HG03342 (cell line): ENCODE measurements at regions not wholly inside any gene's neighbourhood (a gene's known extent, or its start where the extent isn't known, plus 50 kb on each side); places are given as distances from the start of the nearest gene placed in this dataset.
"Not testable (repeated sequence)": the region's sequence is repeated elsewhere in the genome, so short reads cannot be mapped to it uniquely, and the experiment has no call there.

Experiments
- ATAC-seq: cut with Tn5 transposase; IDR thresholded peaks from one replicate; pipeline ENCODE4 v1.9.1; 2021; ENCODE audit warnings: mild to moderate bottlenecking, moderate library complexity; ENCODE audit not compliant: unreplicated experiment

DNA sequence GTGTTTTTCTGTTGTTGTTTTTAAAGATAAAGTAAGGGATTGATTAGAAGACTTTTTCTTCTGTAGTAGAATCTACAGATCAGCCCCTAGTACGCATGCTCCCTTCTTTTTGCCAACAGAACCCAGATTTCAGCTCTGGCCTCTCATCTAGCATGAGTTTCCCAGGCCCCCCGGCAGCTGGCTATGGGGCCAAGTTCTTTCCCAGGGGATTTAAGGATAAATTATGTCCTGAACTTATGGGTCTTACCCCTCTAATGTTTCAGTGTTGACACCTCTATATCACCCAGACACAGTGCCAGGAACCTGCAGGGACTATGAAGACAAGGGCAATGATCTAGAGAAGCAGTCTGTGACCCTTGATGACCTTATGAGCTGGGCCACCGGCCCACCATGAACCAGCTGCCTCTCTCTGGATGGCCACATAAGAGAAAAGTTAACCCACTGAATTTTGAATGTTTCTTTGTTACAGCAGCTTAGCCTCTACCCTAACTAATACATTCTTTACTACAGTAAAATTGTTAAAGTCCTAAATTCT, 150.5 kb downstream of the UNC5CL start:
- no peak for ATAC-seq

DNA sequence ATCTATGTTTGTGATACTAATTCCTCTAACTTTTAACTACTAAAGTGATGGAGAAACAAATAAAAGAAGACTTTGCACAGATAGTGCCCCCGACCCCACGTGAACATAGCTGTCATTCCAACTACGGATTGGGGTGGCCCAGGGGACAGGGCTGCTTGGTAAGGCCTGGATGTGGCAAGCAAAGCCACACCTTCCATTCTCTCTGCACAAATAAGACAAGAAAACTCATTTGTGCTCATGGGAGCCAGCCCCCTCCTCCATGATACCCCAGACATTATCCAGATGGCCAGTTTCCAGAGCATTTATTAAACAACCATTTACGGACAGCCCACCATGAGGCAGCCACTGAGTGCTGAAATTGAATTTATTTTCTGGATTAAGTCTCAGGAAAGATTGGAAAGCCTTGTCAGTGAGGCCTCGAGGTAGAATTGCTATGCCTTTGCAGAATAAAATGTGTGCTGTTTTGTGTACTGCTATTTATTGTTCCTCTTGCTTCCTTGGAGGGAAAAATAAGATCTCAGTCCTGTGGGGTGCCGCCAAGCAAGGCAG, 151.2 kb downstream of the UNC5CL start:
- ATAC-seq: no peak

DNA sequence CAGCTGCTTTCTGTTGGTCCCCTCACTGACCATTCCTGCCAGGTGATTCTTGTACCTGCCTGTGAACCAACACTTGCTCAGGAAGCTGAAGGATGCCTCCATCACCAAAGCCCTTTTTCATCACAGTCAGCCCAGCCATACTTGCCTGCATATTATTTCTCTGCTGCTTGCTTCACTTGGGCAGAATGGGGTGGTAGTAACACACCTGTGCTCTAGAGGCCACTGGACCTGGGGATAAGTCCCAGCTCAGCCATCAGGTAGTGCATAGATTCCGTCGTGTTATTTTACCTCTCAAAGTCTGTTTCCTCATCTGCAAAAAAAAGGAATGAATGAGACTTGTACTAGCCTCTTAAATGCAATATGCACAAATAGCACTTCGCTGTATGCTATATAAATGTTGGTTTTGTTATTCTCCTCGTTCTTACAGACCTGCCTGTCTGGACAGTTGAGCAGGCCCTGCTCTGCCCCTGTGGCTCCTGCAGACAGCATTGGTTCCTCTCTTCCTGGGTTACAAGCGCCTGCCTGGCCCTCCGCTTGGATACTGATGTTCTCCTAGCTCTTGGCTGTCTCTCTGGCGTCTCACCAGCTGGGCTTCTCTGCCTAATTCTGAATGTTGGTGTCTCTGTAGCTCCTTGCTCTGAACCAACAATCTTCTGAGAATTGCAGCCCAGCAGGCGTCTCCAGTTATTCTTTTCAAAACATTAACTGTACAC, 151.8 kb downstream of the UNC5CL start:
- no peak for ATAC-seq

DNA sequence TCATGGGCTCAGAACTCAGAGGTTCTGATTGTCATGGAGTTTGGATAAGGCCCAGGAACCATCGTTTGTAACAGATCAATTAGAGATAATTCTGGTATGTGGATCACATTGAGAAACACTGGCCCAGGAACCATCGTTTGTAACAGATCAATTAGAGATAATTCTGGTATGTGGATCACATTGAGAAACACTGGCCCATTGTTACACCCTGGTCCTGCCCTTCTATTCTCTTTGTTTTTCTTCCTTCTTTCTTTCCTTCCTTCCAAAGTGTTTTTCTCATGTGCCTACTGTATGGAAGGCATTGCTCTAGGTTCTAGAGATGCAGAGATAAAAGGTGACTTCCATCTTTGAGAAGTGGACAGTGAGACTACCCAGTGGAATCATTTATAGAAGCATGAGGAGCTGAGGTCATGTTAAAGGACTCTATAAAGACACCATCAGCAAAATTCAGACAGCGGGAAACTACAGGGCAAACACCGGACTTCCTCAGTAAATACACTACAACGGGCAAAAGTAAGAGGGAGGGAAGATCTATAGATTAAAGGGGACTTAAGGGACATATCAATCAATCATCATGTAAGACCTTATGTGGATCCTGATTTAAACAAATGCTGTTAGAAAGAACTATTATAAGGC, 153.8 kb downstream of the UNC5CL start:
- ATAC-seq: no peak

DNA sequence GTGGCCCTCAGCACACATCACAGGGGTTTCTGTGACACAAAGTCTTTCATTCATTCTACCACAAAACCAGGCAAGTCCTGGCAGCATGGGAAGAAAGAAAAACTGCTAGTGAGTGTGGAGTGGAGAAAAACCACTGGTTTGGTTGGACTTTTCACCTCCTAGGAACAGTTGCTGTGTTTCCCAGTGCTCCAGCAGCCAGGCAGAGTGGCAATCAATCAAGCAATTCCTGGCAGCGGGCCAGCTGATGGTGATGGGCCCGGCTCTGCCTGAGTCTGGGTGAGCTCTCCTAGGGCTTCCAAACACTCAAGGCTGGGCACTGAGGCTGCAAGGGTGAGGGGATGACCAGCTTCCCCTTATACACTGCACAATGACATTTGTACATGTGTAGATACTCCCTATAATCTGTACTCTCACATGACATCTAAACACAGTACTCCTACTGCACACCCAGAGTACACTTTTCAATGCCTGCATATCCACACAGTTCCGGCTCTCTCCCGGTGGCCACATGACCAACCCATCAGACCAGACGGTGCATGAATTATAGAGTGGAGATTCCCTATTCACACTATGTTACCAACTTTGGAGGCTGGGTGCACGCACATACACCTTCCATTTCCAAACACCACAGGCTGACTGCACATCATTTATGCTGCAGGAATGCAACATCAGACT, 156.6 kb downstream of the UNC5CL start:
- ATAC-seq: no peak

DNA sequence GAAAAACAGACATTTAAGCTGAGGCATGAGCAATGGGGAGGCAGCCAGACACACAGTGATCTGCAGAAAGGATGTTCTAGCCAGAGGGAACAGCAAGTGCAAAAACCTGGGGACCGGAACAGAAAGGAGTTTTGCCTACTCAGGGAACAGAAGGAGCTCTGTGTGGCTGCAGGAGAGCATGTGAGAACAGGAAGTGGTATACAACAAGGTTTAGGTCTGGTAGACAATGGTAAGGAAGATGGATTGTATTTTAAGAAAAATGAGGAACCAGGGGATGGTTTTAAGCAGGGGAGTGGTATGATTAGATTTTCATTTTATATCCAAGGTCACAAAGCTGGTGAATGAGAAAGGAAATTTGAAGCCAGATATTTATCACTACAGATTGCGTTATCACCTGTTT, 157.5 kb downstream of the UNC5CL start:
- no peak for ATAC-seq

DNA sequence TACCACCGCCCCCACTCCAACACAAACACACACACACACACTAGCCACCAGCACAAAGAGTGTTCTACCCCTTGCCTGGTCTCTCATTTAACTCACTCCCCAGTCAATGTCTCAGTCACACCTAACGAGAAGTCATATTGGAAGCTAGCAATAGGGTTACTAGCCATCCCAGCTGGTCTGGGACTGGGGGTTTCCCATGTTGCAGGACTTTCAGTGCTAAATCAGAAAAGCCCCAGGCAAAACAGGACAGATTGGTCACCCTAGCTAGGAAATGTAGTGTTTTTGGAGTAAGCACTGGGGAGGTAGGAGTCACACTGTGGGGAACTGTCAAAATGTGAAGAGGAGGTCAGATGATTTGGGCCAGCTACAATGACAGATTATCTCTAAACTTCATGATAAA, 158.1 kb downstream of the UNC5CL start:
- no peak for ATAC-seq

DNA sequence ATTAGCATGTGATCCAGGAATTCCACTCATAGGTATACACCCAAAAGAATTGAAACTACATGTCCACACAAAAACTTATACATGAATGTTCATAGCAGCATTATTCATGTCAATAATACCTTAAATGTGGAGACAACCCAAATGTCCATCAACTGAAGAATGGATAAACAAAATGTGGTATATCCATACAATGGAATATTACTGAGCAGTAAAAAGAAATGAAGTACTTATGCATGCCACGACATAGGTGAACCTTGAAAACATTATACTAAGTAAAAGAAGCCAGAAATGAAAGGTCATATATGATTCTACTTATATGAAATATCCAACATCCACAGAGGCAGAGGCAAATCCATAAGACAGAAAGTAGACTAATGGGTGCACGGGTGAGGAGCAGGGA, 159.9 kb downstream of the UNC5CL start:
- ATAC-seq: no peak

DNA sequence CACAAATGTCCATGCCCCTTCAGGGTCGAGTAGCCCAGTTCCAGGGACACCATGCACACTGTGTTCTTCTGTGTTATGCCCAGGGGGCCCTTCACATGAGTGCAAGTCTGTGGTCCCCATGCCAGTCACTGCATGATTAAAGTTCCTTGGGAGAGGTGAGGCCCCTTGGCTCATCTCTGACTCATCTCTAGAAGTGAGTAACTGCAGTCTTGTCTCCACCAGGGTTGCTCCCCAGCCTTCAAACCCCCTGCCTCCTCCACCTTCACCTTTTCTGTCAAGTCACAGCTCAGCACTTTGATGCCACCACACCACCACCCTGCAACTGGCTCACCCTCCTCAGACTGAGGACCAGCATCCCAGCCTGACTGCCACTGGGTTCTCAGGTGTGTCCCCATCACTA, 161.7 kb downstream of the UNC5CL start:
- no peak for ATAC-seq

DNA sequence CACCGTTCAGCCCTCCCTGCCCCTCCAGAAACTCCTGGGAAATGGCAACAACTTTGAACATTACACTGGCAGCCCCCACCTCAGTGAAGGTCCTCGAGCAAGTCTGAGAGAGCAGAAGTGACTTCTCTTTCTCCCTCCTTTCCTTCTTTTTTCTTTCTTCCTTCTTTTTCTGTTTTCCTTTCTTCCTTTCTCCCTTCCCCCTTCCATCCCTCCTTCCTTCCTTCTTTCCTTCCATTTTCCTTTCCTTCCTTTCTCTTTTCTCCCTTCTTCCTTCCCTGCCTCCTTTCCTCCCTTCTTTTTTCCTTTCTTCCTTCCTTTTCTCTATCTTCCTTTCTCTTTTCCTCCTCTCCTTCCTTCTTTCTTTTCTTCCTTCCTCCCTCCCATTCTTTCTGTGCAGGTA, 162.7 kb downstream of the UNC5CL start:
- no peak for ATAC-seq

DNA sequence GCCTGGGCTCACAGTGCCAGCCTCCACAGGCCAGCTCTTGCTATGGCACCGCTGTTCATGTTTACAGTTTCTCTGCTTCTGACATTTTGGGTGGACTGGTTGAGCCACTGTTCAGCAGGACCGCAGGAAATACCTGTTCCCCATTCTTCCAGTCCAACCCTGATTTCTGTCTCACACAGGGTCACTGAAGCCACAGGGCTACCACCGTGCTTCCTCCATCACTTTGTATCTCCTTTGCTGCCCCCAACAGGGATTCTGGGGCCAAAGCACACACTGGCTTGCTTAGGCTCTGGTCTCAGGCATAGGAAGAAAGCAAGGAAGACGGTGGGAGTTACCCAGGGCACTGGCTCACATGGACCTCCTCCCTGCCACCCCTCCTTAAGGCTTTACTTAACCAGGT, 164.5 kb downstream of the UNC5CL start:
- ATAC-seq: no peak

DNA sequence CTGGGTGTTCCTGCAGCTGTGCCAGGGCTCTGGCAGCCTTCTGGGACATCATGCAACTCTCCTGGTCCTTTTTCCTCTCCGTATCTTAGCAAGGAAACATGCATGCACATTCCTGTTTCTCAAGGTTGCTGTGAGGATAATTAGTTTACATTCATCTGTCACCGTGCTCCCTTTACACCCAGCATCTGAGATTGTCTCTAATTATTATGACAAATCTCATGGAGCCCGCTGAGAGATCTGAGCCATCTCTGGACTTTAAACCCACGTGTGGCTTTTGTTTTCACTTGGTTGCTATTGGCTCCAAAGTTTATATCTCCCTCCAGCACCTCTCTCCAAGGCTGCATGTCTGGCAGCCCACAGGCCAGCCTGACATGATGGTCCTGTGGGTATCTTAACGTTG, 167.6 kb downstream of the UNC5CL start:
- ATAC-seq: no peak

DNA sequence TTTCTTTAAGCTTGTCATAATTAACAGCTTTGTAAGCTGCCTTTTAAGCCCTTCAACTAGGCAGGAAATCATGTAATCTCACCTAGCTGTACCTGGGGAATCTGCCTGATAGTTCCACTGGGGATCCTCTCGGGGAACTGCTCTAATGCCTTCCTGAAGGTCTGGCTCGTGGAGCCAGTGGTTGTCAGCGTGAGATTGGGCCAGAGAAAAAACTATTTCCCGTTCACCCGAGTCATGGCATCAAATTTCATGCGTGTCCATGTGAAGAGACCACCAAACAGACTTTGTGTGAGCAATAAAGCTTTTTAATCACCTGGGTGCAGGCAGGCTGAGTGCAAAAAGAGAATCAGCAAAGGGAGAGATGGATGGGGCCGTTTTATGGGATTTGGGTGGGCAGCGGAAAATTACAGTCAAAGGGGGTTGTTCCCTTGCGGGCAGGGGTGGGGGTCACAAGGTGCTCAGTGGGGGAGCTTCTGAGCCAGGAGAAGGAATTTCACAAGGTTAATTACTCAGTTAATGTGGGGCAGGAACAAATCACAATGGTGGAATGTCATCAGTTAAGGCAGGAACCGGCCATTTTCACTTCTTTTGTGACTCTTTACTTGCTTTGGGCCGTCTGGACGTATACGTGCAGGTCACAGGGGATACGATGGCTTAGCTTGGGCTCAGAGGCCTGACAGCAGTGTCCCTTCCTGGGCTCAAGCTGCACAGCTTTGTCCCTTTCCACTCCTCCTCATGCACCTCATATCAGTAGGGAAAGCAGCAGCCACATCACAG, 170.7 kb downstream of the UNC5CL start:
- not testable (repeated sequence) for ATAC-seq

DNA sequence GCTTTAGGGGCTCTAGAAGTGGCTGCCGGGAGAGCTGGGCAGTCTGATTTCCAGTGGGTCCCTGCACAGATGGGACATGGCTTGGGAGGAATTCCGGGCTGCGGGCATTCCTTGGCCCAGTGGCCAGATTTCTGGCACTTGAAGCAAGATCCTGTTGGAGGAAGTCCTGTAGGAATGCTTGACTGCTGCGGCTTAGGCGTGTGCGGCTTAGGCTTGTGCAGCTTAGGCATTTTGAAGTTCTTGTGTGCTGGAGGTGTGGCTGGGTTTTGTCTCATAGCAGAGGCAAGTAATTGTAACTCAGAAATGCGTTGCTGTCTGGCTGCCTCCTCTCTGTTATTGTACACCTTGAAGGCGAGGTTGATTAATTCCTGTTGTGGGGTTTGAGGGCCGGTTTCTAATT, 171.5 kb downstream of the UNC5CL start:
- not testable (repeated sequence) for ATAC-seq

DNA sequence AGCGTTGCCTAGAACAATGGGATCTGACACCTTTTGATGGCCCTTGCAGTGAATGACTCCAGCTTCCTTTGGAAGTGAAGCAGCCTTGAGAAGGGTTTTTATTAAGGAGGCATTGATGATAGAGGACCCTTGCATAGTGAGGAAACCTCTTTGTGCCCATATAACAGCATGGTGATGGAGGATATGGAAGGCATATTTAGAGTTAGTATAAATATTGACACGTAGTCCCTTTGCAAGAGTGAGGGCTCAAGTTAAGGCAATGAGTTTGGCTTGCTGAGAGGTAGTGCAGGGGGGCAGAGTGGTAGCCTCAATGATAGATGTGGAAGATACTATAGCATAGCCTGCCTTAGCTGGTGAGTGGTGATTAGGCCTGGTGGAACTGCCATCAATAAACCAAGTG, 173.8 kb downstream of the UNC5CL start:
- ATAC-seq: not testable (repeated sequence)

DNA sequence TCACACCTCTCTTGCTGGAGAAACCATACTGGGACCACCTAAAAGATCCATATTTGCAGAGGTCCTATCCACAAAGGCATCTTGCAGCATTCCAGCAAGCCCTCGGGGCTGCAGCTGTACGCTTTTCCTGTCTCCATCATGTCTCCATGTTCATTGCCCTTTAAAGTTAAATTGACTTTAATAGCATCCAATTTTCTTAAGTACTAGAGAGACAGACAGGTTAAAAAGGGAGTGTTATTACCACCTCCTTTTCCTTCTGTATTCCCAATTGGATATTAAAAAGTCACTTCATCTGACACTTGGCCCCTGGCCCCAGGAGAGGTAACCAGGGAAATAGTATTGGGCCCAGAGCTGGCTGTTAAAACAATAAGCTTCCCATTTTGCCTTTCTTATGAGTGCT, 178.6 kb downstream of the UNC5CL start:
- no peak for ATAC-seq

DNA sequence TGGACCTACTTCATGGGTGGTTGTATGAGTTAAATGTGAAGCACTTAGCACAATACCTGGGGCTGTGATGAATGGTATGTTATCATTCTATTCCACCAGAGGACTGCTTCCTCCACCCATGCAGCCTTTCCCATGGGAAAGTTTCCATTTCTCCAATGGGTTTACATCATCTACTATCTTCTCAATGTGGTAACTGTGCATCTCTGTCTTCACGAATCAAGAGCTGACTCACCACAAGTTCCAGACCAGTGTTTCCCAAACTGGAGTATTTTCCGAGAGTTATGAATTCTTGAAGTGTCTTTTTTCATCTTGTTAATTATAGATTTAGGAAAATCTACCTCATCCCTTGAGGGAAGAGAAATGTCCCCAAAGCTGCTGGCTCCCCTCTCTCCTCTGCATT, 182.8 kb downstream of the UNC5CL start:
- ATAC-seq: no peak

DNA sequence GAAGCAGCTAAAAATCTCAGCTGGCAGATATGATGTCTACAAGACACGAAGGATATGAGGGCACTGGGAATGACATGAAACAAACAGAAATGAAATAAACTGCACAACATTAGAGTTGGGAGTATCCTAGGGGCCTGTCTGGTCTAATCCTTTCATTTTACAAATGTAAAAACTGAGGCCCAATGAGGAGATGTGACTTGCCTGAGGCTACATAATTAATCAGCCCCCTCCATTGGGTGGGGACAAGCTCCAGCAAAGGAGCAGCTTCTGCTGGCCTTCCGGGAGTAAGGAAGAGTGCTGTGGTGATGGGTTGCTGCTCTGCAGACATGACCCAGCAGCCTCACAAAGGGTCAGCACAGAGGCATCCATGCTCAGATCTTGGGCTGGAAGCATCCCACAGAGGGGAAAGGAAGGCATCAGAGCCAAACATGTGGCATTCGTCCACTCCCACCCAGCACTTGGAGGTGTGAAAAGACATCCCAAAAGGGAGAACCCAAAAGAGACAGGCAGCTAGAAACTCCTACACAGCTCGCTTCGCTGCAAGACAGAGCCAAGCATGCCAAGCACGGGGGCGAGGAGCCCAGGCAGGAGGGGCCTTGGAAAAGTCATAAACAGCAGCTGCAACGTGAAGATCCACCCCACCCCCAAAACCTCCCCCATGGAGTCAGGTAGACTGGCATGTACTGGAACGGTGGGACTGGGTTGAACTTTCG, 183.7 kb downstream of the UNC5CL start:
- ATAC-seq: no peak

DNA sequence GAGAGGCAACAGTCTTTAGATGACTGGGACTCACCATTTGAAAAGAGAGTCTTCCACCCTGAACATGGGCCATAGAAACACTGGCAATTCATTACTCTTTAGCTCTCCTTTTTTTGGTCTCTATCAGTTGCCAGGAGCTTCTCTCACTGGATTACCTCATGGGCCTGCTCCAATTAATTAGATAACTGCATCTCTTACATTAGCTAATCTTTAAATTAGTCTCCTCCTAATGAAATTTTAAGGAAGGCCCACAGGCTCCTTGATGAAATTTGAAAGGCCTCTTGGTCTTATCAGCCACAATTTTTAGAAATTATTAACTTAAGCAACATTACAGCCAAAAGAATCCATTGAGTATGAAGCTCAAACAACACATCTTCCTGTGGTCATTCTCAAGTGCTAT, 184.4 kb downstream of the UNC5CL start:
- ATAC-seq: no peak

DNA sequence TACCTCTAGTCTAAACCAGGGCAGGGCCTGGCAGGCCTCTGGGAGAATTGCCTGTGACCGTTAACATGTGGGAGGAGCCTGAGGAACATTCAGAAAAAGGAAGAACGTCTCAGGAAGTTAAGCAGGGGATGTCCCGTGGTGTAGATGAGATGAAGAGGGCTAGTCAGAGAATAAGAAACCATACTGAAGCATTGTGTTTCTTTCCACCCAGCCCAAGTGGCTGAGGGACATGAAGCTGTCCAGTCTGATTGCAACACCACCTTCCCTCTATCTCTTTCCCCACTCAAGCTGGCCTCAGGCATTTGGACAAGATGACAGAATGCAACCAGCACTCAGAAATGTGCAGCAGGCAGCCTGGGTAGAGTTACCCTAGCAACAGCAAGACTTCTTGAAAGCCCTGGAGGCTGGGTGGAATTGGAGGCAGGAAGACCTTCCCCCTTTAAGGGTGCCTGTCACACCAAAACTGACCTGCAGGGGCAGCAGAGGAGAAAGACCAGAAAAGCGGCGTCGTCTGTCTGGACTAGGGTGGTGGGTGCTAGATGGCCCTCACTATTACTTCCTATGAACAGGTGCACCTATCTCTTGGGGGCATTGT, 186.1 kb downstream of the UNC5CL start:
- ATAC-seq: no peak
